SK-N-SH (cell line): ENCODE measurements at regions not wholly inside any gene's neighbourhood (a gene's known extent, or its start where the extent isn't known, plus 50 kb on each side); places are given as distances from the start of the nearest gene placed in this dataset.

Source experiments
- CTCF ChIA-PET: fragments of 300-600, 350-600 bp; formaldehyde crosslinking; extraction: SDS; loops from one replicate; lab custom pipeline; 2021; lab: Yijun Ruan, JAX
- POLR2A ChIA-PET: fragments of 350-600 bp; sonication (Branson Sonifier 250); formaldehyde crosslinking; extraction: SDS; loops from one replicate; lab custom pipeline; 2020; ENCODE audit warnings: antibody characterized with exemption, inconsistent platforms; lab: Yijun Ruan, JAX
- DNase-seq: peaks from one replicate; pipeline ENCODE4 v3.0.0; 2012
- H2AFZ ChIP-seq: fragments of 200-600 bp; sonication (generic); 2 replicates; pipeline ENCODE4 v1.8.1; 2016; ENCODE audit warnings: antibody characterized with exemption, mild to moderate bottlenecking, low read depth
- H3F3A ChIP-seq: fragments of 200-600 bp; sonication (generic); replicated peaks from 2 replicates; pipeline ENCODE3; 2016; ENCODE audit warnings: antibody characterized with exemption, mild to moderate bottlenecking; ENCODE audit not compliant: insufficient read depth
- H3K27ac ChIP-seq, 2 experiments: fragments of 200-500 bp in 1 of 2; fragments of 200-600 bp in 1 of 2; sonication (Bioruptor generic) in 1 of 2; sonication (generic), shearing (Covaris generic) in 1 of 2; 2 replicates each; pipeline versions ENCODE4 v1.5.1 to v1.6.1; 2014 to 2016; ENCODE audit warnings: low read depth in 2 of 2, inconsistent platforms in 1 of 2, low read length in 1 of 2, mild to moderate bottlenecking in 1 of 2, mixed read lengths in 1 of 2
- H3K27me3 ChIP-seq: fragments of 200-600 bp; sonication (generic), shearing (Covaris generic); 2 replicates; pipeline ENCODE4 v1.6.1; 2016; ENCODE audit warnings: mixed run types; ENCODE audit not compliant: insufficient read depth
- H3K36me3 ChIP-seq, 2 experiments: fragments of 200-500 bp in 1 of 2; fragments of 200-600 bp in 1 of 2; sonication (Bioruptor generic) in 1 of 2; sonication (generic) in 1 of 2; replicated peaks in 1 of 2; 2 replicates each; pipeline versions ENCODE3 to v1.5.1; 2014 to 2016; ENCODE audit warnings: low read length in 1 of 2, mild to moderate bottlenecking in 1 of 2; ENCODE audit not compliant: insufficient read depth in 2 of 2, control insufficient read depth in 1 of 2
- H3K4me1 ChIP-seq, 2 experiments: fragments of 200-500 bp in 1 of 2; fragments of 200-600 bp in 1 of 2; sonication (Bioruptor generic) in 1 of 2; sonication (generic), shearing (Covaris generic) in 1 of 2; 2 replicates each; pipeline versions ENCODE4 v1.5.1 to v1.6.1; 2014 to 2016; ENCODE audit warnings: low read depth in 1 of 2, low read length in 1 of 2, mixed run types in 1 of 2; ENCODE audit not compliant: insufficient read depth in 2 of 2, control insufficient read depth in 1 of 2
- H3K4me2 ChIP-seq: fragments of 200-600 bp; sonication (generic), shearing (Covaris generic); 2 replicates; pipeline ENCODE4 v1.6.1; 2017; ENCODE audit warnings: mixed run types
- H3K4me3 ChIP-seq, 2 experiments: fragments of 200-500 bp in 1 of 2; fragments of 200-600 bp in 1 of 2; sonication (Bioruptor generic) in 1 of 2; sonication (generic), shearing (Covaris generic) in 1 of 2; 2 replicates each; pipeline versions ENCODE4 v1.5.1 to v1.8.1; 2014 to 2016; ENCODE audit warnings: low read depth in 2 of 2, inconsistent platforms in 1 of 2, low read length in 1 of 2, mild to moderate bottlenecking in 1 of 2, mixed read lengths in 1 of 2, moderate library complexity in 1 of 2
- H3K79me2 ChIP-seq: fragments of 200-600 bp; sonication (generic); 2 replicates; pipeline ENCODE4 v1.8.1; 2017; ENCODE audit warnings: mild to moderate bottlenecking; ENCODE audit not compliant: insufficient read depth
- H3K9ac ChIP-seq: fragments of 200-600 bp; sonication (generic); 2 replicates; pipeline ENCODE4 v1.6.1; 2017; ENCODE audit warnings: mixed run types
- H3K9me2 ChIP-seq: fragments of 200-600 bp; sonication (generic); 2 replicates; pipeline ENCODE4 v1.6.1; 2017; ENCODE audit warnings: mixed run types
- H3K9me3 ChIP-seq: fragments of 200-600 bp; sonication (generic); 2 replicates; pipeline ENCODE4 v1.6.1; 2017; ENCODE audit warnings: mixed run types, mild to moderate bottlenecking, moderate library complexity
- H4K20me1 ChIP-seq: fragments of 200-600 bp; sonication (generic); 2 replicates; pipeline ENCODE4 v1.6.1; 2017; ENCODE audit warnings: mild to moderate bottlenecking, mixed run types; ENCODE audit not compliant: insufficient read depth
- CHD2 ChIP-seq: fragments of 150-350 bp; IDR thresholded peaks from 2 replicates; pipeline ENCODE4 v1.6.1; 2018; ENCODE audit warnings: low read length; ENCODE audit not compliant: partially characterized antibody
- ELF1 ChIP-seq: IDR thresholded peaks from 2 replicates; pipeline ENCODE4 v1.4.0; 2012
- EZH2phosphoT487 ChIP-seq: fragments of 200-600 bp; sonication (generic); IDR thresholded peaks from 2 replicates; pipeline ENCODE4 v1.6.1; 2017; ENCODE audit warnings: low read depth, mixed run types, mild to moderate bottlenecking, antibody characterized with exemption, moderate library complexity, borderline replicate concordance
- FOXM1 ChIP-seq: IDR thresholded peaks from 2 replicates; pipeline ENCODE4 v1.4.0; 2012; ENCODE audit warnings: low read depth, mild to moderate bottlenecking
- GATA2 ChIP-seq: sonication (generic); formaldehyde crosslinking; IDR thresholded peaks from 2 replicates; pipeline ENCODE4 v1.5.0; 2020; ENCODE audit warnings: mild to moderate bottlenecking, missing genetic modification reagents
- IRF3 ChIP-seq: fragments of 150-350 bp; IDR thresholded peaks from 2 replicates; pipeline ENCODE4 v1.6.1; 2016; ENCODE audit warnings: mild to moderate bottlenecking, low read depth, low read length
- MEF2A ChIP-seq: IDR thresholded peaks from 2 replicates; pipeline ENCODE4 v1.4.0; 2012; ENCODE audit warnings: low read depth, borderline replicate concordance
- MXI1 ChIP-seq: IDR thresholded peaks from 2 replicates; pipeline ENCODE4 v1.6.1; 2012; ENCODE audit warnings: mild to moderate bottlenecking, low read depth, low read length, improper control_type of control experiment
- NFIC ChIP-seq: IDR thresholded peaks from 2 replicates; pipeline ENCODE4 v1.4.0; 2012; ENCODE audit warnings: borderline replicate concordance
- NRF1 ChIP-seq: IDR thresholded peaks from 2 replicates; pipeline ENCODE4 v1.6.1; 2012; ENCODE audit warnings: low read depth, mild to moderate bottlenecking, low read length
- RAD21 ChIP-seq: IDR thresholded peaks from 2 replicates; pipeline ENCODE4 v1.6.1; 2012; ENCODE audit warnings: mild to moderate bottlenecking, low read length
- RCOR1 ChIP-seq: fragments of 150-350 bp; IDR thresholded peaks from 2 replicates; pipeline ENCODE4 v1.6.1; 2017; ENCODE audit warnings: antibody characterized with exemption, low read length
- REST ChIP-seq: IDR thresholded peaks from 2 replicates; pipeline ENCODE4 v1.6.1; 2012; ENCODE audit warnings: mild to moderate bottlenecking, low read depth, low read length, moderate library complexity
- RFX5 ChIP-seq: IDR thresholded peaks from 2 replicates; pipeline ENCODE4 v1.6.1; 2012; ENCODE audit warnings: mild to moderate bottlenecking, improper control_type of control experiment, low read length
- SIN3A ChIP-seq: IDR thresholded peaks from 2 replicates; pipeline ENCODE4 v1.6.1; 2012; ENCODE audit warnings: low read depth, mild to moderate bottlenecking, low read length, moderate library complexity, borderline replicate concordance
- TAF1 ChIP-seq: IDR thresholded peaks from 2 replicates; pipeline ENCODE4 v1.6.1; 2012; ENCODE audit warnings: low read depth, mild to moderate bottlenecking, low read length, moderate library complexity, borderline replicate concordance
- TCF12 ChIP-seq: IDR thresholded peaks from 2 replicates; pipeline ENCODE4 v1.4.0; 2012
- TEAD4 ChIP-seq: IDR thresholded peaks from 2 replicates; pipeline ENCODE4 v1.4.0; 2012; ENCODE audit warnings: mild to moderate bottlenecking, borderline replicate concordance; ENCODE audit not compliant: insufficient read depth
- ZBTB33 ChIP-seq: IDR thresholded peaks from 2 replicates; pipeline ENCODE4 v1.4.0; 2012; ENCODE audit warnings: low read depth, borderline replicate concordance
- WGBS: methylation state at CpG from one replicate; pipeline ENCODE4 v1.1.6; 2017; ENCODE audit warnings: low lambda C conversion rate; 5-methylcytosine and 5-hydroxymethylcytosine counted together
- TF ChIP-seq, protein P1 (sequence below): fragments of 150-350 bp; IDR thresholded peaks from 2 replicates; pipeline ENCODE4 v1.6.1; 2017; ENCODE audit warnings: antibody characterized with exemption, low read length, low read depth, borderline replicate concordance

GRCh38 chr5:82679660-82680059 is 397.5 kb downstream of the TMEM167A start:
- H3K79me2 ChIP-seq = no peaks in the 10 kb centered on the region
- H3K9me2 ChIP-seq = no peaks in the 10 kb centered on the region
- H3K9me3 ChIP-seq = no peaks in the 10 kb centered on the region
- 33% methylated on average over 4 of the region's 4 CpGs for WGBS
- H2AFZ ChIP-seq = no peak overlapping the region
- H3F3A ChIP-seq = no peaks in the 10 kb centered on the region
- H4K20me1 ChIP-seq = no peaks in the 10 kb centered on the region
- H3K27ac ChIP-seq = no peak overlapping the region
- no peaks in the 10 kb centered on the region for H3K36me3 ChIP-seq
- no peak overlapping the region for H3K4me2 ChIP-seq
- ChIA-PET POLR2A (no interaction called here), CTCF (interaction anchor here (0.6 to 1.1 kb wide), 2 partner anchors 11 to 26 kb away, joined by 3 read pairs; no protein-coding TSS in a partner anchor)
- H3K4me1 ChIP-seq = no peaks in the 10 kb centered on the region; a peak in 1 of 4 replicates
- TF ChIP-seq SIN3A (no peak), CHD2 (no peak), NRF1 (no peak), ZBTB33 (no peak), TEAD4 (no peak), MEF2A (no peak), REST (no peak), RFX5 (no peak), FOXM1 (no peak), MXI1 (no peak), RCOR1 (no peak), TCF12 (no peak), GATA2 (CRISPR knock-in tag) (no peak), ELF1 (no peak), NFIC (no peak), RAD21 (no peak), IRF3 (no peak), EZH2phosphoT487 (no peak), TAF1 (no peak)
- TF ChIP-seq, protein P1, sequence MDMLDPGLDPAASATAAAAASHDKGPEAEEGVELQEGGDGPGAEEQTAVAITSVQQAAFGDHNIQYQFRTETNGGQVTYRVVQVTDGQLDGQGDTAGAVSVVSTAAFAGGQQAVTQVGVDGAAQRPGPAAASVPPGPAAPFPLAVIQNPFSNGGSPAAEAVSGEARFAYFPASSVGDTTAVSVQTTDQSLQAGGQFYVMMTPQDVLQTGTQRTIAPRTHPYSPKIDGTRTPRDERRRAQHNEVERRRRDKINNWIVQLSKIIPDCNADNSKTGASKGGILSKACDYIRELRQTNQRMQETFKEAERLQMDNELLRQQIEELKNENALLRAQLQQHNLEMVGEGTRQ = no peak
- DNase-seq = no peak
- no peak overlapping the region for H3K4me3 ChIP-seq
- no peak overlapping the region for H3K9ac ChIP-seq
- H3K27me3 ChIP-seq = no peaks in the 10 kb centered on the region
